ENCODE measurements at regions not wholly inside any gene's neighbourhood (a gene's known extent, or its start where the extent isn't known, plus 50 kb on each side); places are given as distances from the start of the nearest gene placed in this dataset.

DNA sequence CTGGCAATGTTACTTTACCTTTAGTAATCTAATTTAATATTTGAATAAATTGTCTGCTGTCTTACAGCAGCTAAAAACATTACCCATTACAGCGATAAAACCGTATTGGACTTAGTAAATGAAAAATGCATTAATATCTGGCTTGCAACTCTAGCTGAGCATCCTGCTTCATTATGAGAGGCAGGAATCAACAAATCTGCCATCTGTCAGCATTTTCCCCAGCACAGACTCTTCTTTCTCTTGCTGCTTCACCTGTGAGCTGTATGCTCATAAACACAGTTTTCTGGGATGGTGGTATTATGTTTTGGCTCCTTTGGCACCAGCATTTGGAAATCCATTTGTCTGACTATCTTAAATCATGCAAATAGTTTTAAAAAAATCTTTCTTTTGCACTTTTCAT lies 487.1 kb downstream of the KCNT2 start:
- no peak for TF ChIP-seq POLR2A (IDR thresholded peaks at IDR 0.05)
- TF ChIP-seq, protein P1, sequence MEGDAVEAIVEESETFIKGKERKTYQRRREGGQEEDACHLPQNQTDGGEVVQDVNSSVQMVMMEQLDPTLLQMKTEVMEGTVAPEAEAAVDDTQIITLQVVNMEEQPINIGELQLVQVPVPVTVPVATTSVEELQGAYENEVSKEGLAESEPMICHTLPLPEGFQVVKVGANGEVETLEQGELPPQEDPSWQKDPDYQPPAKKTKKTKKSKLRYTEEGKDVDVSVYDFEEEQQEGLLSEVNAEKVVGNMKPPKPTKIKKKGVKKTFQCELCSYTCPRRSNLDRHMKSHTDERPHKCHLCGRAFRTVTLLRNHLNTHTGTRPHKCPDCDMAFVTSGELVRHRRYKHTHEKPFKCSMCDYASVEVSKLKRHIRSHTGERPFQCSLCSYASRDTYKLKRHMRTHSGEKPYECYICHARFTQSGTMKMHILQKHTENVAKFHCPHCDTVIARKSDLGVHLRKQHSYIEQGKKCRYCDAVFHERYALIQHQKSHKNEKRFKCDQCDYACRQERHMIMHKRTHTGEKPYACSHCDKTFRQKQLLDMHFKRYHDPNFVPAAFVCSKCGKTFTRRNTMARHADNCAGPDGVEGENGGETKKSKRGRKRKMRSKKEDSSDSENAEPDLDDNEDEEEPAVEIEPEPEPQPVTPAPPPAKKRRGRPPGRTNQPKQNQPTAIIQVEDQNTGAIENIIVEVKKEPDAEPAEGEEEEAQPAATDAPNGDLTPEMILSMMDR (IDR thresholded peaks at IDR 0.05 in 4 of 5, conservative IDR thresholded peaks at IDR 0.05 in 1 of 5) = no peak
